ENCODE measurements at regions not wholly inside any gene's neighbourhood (a gene's known extent, or its start where the extent isn't known, plus 50 kb on each side); places are given as distances from the start of the nearest gene placed in this dataset.

- Histone ChIP-seq H3K56ac (ENCODE audit: insufficient read length, low read depth, low read length) (no peak overlapping the region), H2BK12ac (ENCODE audit: insufficient read length, low read depth, low read length) (no peak overlapping the region), H3K4me1 (ENCODE audit: insufficient read depth, low read length) (no peaks in the 10 kb centered on the region), H2AK5ac (ENCODE audit: insufficient read length, low read length) (no peak overlapping the region), H3K27ac (ENCODE audit: insufficient read length, low read depth, low read length) (no peak overlapping the region), H3K79me2 (ENCODE audit: insufficient read depth, low read length) (no peaks in the 10 kb centered on the region), H3T11ph (ENCODE audit: low read length) (no peak overlapping the region), H3K9me3 (ENCODE audit: control insufficient read depth, low read depth, low read length) (no peaks in the 10 kb centered on the region), H3K9ac (ENCODE audit: extremely low read depth, insufficient read length, low read length) (no peak overlapping the region), H3K27me3 (ENCODE audit: insufficient read depth, low read length) (no peaks in the 10 kb centered on the region), H3K4me2 (ENCODE audit: insufficient read depth, insufficient read length, low read length) (no peak overlapping the region), H4K8ac (replicated peaks; ENCODE audit: insufficient read length, low read depth, low read length) (no peak overlapping the region), H2BK15ac (ENCODE audit: low read depth, low read length) (no peak overlapping the region), H4K5ac (ENCODE audit: insufficient read length, low read depth, low read length) (no peak overlapping the region), H3K4ac (ENCODE audit: low read depth, low read length) (no peak overlapping the region), H3K23me2 (ENCODE audit: insufficient read length, low read depth, low read length, poor library complexity, severe bottlenecking) (no peaks in the 10 kb centered on the region), H3K79me1 (ENCODE audit: insufficient read depth, low read depth, low read length, poor library complexity, severe bottlenecking) (no peaks in the 10 kb centered on the region), H4K20me1 (ENCODE audit: control insufficient read depth, insufficient read depth, insufficient read length) (no peaks in the 10 kb centered on the region), H2BK20ac (ENCODE audit: low read depth, low read length, poor library complexity, severe bottlenecking) (no peak overlapping the region), H2BK5ac (ENCODE audit: insufficient read length, low read length) (no peak overlapping the region), H2BK120ac (ENCODE audit: low read depth, low read length, poor library complexity, severe bottlenecking) (no peak overlapping the region), H4K91ac (ENCODE audit: insufficient read length, low read depth, low read length) (no peak overlapping the region), H3K23ac (ENCODE audit: insufficient read length, low read depth, low read length) (no peak overlapping the region), H3K14ac (ENCODE audit: insufficient read depth, low read length) (no peak overlapping the region), H2AFZ (ENCODE audit: low read length) (no peak overlapping the region), H3K18ac (ENCODE audit: insufficient read length, low read depth, low read length) (no peak overlapping the region)
- no CpG with 5 or more reads among the region's 1 CpG for WGBS (ENCODE audit: extremely low coverage, insufficient read length, low lambda C conversion rate)
- TF ChIP-seq, protein P1, sequence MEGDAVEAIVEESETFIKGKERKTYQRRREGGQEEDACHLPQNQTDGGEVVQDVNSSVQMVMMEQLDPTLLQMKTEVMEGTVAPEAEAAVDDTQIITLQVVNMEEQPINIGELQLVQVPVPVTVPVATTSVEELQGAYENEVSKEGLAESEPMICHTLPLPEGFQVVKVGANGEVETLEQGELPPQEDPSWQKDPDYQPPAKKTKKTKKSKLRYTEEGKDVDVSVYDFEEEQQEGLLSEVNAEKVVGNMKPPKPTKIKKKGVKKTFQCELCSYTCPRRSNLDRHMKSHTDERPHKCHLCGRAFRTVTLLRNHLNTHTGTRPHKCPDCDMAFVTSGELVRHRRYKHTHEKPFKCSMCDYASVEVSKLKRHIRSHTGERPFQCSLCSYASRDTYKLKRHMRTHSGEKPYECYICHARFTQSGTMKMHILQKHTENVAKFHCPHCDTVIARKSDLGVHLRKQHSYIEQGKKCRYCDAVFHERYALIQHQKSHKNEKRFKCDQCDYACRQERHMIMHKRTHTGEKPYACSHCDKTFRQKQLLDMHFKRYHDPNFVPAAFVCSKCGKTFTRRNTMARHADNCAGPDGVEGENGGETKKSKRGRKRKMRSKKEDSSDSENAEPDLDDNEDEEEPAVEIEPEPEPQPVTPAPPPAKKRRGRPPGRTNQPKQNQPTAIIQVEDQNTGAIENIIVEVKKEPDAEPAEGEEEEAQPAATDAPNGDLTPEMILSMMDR (conservative IDR thresholded peaks at IDR 0.05) = no peak
- H3K4me3 Mint-ChIP-seq = no peak overlapping the region
- H3K9me3 Mint-ChIP-seq = peaks cover 4 to 8% of the 10 kb centered on the region in 2 experiments; a peak in 4 of 5 replicates
- H3K36me3 Mint-ChIP-seq (ENCODE audit: insufficient read depth in 1 of 3, low read depth in 3 of 3) = peaks cover 0 to 6% (median 4%) of the 10 kb centered on the region in 3 experiments; a peak in 2 of 7 replicates
- H3K27ac Mint-ChIP-seq = no peak overlapping the region
- DNase-seq = no peak
- no peaks in the 10 kb centered on the region for H3K27me3 Mint-ChIP-seq (ENCODE audit: low read depth)
- no peaks in the 10 kb centered on the region for H3K4me1 Mint-ChIP-seq
Measured at GRCh38 chr12:127046467-127046866, 1220.5 kb upstream of the TMEM132C start.

Data from H9 (cell line).